ENCODE measurements at regions not wholly inside any gene's neighbourhood (a gene's known extent, or its start where the extent isn't known, plus 50 kb on each side); places are given as distances from the start of the nearest gene placed in this dataset.

DNA sequence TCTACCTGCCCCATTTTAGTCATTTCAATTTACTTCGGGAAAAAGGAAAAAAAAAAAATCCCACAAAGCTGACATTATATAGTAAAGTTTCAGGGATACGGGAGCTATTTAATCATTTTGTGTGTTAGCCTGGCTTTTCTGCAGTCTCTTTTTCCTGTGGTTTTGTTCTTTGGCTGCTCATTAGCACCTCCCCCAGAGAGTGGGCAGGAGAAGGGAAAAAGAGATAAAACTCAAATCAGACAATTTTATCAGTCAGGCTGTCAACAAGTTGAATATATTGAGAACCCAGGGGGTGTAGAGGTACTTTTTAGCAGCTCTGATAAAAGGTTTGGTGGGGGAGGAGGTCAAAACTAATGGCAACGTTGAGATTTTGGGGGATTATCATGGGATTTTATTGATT, 559.0 kb upstream of the PSMD7 start:
- no peak for DNase-seq

- no peak for DNase-seq
Measured at GRCh38 chr16:73735954-73736353, 560.7 kb upstream of the PSMD7 start.

- DNase-seq, result no peak
Measured at GRCh38 chr16:73735018-73735417, 561.6 kb upstream of the PSMD7 start.

- no peak for DNase-seq
Measured at GRCh38 chr16:73732681-73733080, 563.9 kb upstream of the PSMD7 start.

GRCh38 chr16:73732143-73732542, 564.5 kb upstream of the PSMD7 start:
- no peak for DNase-seq

- DNase-seq, result no peak
Measured at GRCh38 chr16:73730481-73731090, 566.0 kb upstream of the PSMD7 start.

GRCh38 chr16:73725156-73725555, 571.5 kb upstream of the PSMD7 start:
- no peak for DNase-seq

DNA sequence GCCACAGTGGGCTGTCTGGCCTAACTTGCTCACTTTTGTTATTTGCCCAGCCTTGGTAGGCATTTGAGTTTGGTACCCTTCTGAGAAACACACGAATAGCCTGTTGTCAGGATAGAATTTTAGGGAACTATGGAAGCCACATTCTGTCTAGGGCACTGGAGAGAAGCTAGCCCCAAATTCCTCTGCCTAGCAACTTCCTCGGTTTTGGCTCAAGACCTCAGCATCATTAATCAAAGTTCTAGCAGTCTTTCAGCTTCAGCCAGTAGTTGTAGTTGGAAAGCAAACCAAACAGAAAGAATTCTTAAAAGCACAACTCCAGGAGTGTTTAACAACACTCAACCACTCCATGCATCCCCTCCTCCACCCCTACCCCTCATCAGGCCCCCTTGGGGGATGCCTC, 572.1 kb upstream of the PSMD7 start:
- no peak for DNase-seq

- no peak for DNase-seq
Measured at GRCh38 chr16:73717266-73717974, 579.2 kb upstream of the PSMD7 start.

- DNase-seq, result no peak
Measured at GRCh38 chr16:73714976-73715375, 581.6 kb upstream of the PSMD7 start.

GRCh38 chr16:73713778-73714495, 582.7 kb upstream of the PSMD7 start:
- DNase-seq, result peak; percentile 28

- no peak for DNase-seq
Measured at GRCh38 chr16:73713251-73713650, 583.4 kb upstream of the PSMD7 start.

DNA sequence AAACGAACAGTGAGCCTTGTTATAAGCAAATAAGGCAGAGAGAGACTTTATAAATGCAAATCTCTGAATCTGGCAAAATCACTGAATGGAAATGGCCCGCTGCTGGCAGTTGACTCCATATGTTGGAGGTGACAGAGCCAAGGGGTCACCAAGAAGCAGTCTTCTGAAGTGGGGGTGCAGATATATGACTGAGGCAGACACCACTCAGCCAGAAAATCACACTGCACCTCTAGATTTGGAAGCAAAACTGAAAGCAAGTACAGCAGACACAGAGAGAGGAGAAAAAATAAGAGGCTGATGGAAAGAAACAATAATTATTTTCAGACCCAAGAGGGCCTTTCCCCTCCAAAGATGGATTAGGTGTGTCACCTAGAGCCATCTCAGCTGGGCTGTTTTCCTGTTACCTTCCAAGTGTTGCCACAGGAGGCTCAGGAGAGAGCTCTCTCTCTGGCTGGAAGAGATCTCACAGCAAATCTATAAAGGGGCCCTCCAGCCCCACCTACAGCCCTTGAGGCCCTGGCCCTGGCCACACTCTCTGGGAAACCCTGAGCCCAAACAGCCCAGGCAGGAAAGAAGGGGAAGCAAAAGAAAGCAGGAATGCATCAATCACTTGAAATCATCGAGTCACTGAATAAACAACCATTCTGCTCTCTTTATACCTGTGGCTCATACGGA, 585.1 kb upstream of the PSMD7 start:
- no peak for DNase-seq

- DNase-seq, result no peak
Measured at GRCh38 chr16:73710526-73710925, 586.1 kb upstream of the PSMD7 start.

- DNase-seq, result no peak
Measured at GRCh38 chr16:73707863-73708262, 588.8 kb upstream of the PSMD7 start.

DNA sequence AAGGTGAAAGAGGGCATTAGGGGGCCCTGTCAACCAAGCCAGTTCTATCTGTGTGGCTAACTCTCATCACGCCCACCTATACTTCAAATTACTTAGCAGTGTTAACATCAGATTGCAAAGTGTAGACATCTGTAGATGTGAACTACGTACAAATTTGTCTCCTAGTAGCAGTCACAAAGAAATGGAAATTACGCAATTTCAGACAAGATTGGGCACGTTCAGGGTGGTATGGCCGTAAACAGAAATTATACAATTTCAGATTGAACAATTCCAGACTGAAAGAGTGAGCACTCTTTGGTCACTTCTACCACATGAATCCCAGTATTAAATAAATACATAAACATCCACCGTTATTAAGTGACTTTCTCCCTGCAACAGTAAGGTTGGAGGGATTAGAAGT, 592.7 kb upstream of the PSMD7 start:
- DNase-seq, result no peak

DNA sequence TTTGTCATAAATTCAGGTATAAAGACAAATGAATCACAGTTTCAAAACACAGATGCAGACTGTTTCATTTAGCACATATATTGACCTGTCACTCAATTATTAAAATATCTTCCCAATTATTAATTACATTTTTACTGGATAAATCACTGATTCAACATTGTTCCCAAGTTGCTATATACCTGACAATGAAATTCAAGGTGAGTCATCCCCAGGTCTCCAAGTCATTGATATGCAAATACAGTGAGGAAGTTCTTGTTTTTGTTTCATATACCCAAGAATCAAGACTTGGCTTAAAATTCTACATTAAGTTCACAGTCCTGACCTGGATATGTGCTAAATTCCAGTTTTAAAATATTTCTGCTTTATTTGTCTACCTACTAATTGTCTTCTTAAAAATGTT, 599.3 kb upstream of the PSMD7 start:
- no peak for DNase-seq

DNA sequence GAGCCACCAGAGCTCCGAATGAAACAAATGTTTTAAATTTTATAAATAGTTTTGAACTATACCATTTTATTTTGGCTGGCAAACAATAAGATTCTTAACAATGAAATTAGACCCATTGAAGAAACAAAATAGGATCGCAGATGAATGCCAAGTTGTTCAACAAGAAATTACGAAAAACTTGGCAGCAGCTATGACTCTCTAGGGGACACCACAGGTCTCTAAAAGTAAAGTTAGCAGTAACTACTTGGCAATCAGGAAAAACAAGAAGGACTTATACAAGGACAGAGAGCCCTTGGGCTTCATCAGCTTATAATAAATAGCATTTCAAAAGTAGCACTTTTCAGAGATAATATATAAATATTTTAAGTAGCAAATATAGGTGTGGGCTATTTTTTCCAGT, 603.8 kb upstream of the PSMD7 start:
- DNase-seq, result no peak

- no peak for DNase-seq
Measured at GRCh38 chr16:73683804-73684203, 612.8 kb upstream of the PSMD7 start.

GRCh38 chr16:73672135-73672534, 624.2 kb upstream of the ZFHX3 start:
- no peak for DNase-seq

GRCh38 chr16:73670836-73671820, 623.2 kb upstream of the ZFHX3 start:
- DNase-seq, result no peak

- no peak for DNase-seq
Measured at GRCh38 chr16:73669535-73670274, 621.8 kb upstream of the ZFHX3 start.
